AG04450 (cell line): ENCODE measurements at regions not wholly inside any gene's neighbourhood (a gene's known extent, or its start where the extent isn't known, plus 50 kb on each side); places are given as distances from the start of the nearest gene placed in this dataset.
A peak's percentile ranks its signal among the peaks of the same experiment; 100 is the strongest.

Experiments
- CTCF ChIA-PET: fragments of 300-600, 350-600 bp; formaldehyde crosslinking; extraction: SDS; loops from one replicate; lab custom pipeline; 2022; ENCODE audit warnings: antibody characterized with exemption, inconsistent platforms; lab: Charles Lee
- POLR2A ChIA-PET: fragments of 350-600 bp; formaldehyde crosslinking; extraction: SDS; loops from one replicate; lab custom pipeline; 2021; ENCODE audit warnings: antibody characterized with exemption, inconsistent platforms; lab: Yijun Ruan, JAX
- DNase-seq: peaks from one replicate; pipeline ENCODE4 v3.0.0-alpha.2; 2011; ENCODE audit warnings: low read depth, low spot score
- H3K27ac ChIP-seq: one replicate; pipeline ENCODE4 v1.5.1; 2012; ENCODE audit warnings: low read depth, low read length, control low read depth
- H3K27me3 ChIP-seq: one replicate; pipeline ENCODE4 v1.6.0; 2012; ENCODE audit warnings: low read length; ENCODE audit not compliant: control insufficient read depth, insufficient read depth
- H3K4me3 ChIP-seq: 2 replicates; pipeline ENCODE4 v1.5.1; 2011; ENCODE audit warnings: mild to moderate bottlenecking, low read depth, low read length, control low read depth
- H3K9me3 ChIP-seq: 2 replicates; pipeline ENCODE4 v1.5.1; 2012; ENCODE audit warnings: low read length; ENCODE audit not compliant: control insufficient read depth, insufficient read depth
- CTCF ChIP-seq: IDR thresholded peaks from 2 replicates; pipeline ENCODE4 v1.5.1; 2011; ENCODE audit warnings: low read depth, low read length, control low read depth, inconsistent platforms

DNA sequence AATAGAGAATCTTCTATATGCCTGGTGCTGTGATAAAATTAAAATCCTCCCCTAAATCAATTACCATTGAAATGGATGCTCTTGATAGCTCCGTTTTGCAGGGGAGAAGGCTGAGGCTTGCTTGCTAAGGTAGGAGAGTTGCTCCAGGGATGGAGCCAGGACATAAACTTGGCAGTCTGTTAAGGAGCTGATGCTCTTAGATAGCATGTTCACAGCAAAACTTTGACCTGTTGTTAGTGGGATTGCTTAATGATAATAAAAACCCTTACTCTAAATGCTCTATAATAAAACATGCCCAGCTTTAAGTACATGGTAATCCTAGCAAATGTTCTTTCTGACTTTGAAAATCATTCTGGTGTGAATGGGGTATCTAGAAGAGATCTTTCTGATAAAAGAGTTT lies 228.4 kb upstream of the JAG1 start:
- ChIA-PET POLR2A (no interaction called here), CTCF (interaction anchor here (1.1 kb wide), 1 partner anchor 231 kb away, joined by 4 read pairs; no protein-coding TSS in a partner anchor)
- H3K4me3 ChIP-seq, result no peak overlapping the region
- TF ChIP-seq CTCF, result no peak
- DNase-seq, result no peak
- H3K9me3 ChIP-seq, result no peaks in the 10 kb centered on the region
- no peaks in the 10 kb centered on the region for H3K27me3 ChIP-seq
- H3K27ac ChIP-seq, result no peak overlapping the region

DNA sequence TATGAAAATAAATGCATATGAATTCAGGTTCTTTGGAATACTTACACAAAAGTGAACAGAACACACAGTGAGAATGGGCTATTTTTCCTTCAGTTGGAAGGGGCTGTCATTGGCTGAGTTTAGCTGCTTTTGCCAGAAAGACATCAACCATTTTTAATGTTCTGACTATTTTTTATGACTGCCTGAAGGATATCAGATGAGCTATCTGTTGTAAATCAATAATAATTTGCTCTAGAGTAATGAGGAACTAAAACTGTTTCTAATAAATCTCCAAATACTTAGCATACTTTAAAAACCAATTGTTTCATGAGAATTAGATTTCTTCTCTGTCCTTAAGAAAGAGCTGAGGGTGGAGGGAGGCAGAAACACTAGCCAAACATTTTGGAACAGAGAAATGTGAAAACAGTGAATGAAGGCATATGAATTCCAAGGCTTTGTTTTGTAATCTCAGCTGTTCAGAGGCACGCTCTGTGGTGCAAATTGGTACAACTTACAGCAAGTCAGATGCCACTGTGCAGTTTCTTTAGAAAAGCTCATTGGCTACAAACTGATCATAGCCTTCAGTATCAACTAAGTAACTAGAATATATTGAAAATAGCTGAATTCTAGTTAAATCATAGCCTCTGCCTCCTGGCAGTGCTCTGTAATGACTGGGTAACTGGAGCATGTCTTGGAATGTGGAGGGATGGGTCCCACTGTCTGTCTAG lies 228.9 kb upstream of the JAG1 start:
- H3K4me3 ChIP-seq, result no peak overlapping the region
- no peak for DNase-seq
- POLR2A ChIA-PET, result no interaction called here
- CTCF ChIA-PET, result interaction anchor here (0.8 to 1.2 kb wide), 2 partner anchors 11 to 79 kb away, joined by 3 read pairs; no protein-coding TSS in a partner anchor
- TF ChIP-seq CTCF, result no peak
- H3K27me3 ChIP-seq, result no peaks in the 10 kb centered on the region
- H3K9me3 ChIP-seq, result no peaks in the 10 kb centered on the region
- H3K27ac ChIP-seq, result no peak overlapping the region

- Histone ChIP-seq H3K27me3 (no peaks in the 10 kb centered on the region), H3K4me3 (no peak overlapping the region), H3K9me3 (no peaks in the 10 kb centered on the region), H3K27ac (no peak overlapping the region)
- TF ChIP-seq CTCF, result no peak
- POLR2A ChIA-PET, result no interaction called here
- DNase-seq, result no peak
- CTCF ChIA-PET, result no interaction called here
These were observed 233.0 kb upstream of the JAG1 start for GRCh38 chr20:10906834-10907233.

GRCh38 chr20:10909803-10910202 lies 236.0 kb upstream of the JAG1 start:
- H3K9me3 ChIP-seq, result no peaks in the 10 kb centered on the region
- H3K27ac ChIP-seq, result no peak overlapping the region
- no peak for TF ChIP-seq CTCF
- H3K27me3 ChIP-seq, result no peaks in the 10 kb centered on the region
- CTCF ChIA-PET, result interaction anchor here (0.6 to 1.3 kb wide), 4 partner anchors 10 to 296 kb away, joined by 3 read pairs; no protein-coding TSS in a partner anchor
- H3K4me3 ChIP-seq, result no peak overlapping the region
- POLR2A ChIA-PET, result no interaction called here
- no peak for DNase-seq

- ChIA-PET POLR2A (no interaction called here), CTCF (interaction anchor here (1.3 kb wide), 1 partner anchor 14 kb away, joined by 3 read pairs; no protein-coding TSS in a partner anchor)
- peak; percentile 21; the same call in 1 of the 2 replicates for TF ChIP-seq CTCF
- Histone ChIP-seq H3K27me3 (no peaks in the 10 kb centered on the region), H3K4me3 (no peak overlapping the region), H3K9me3 (no peaks in the 10 kb centered on the region), H3K27ac (no peak overlapping the region)
- DNase-seq, result no peak
These were observed 236.9 kb upstream of the JAG1 start for GRCh38 chr20:10910535-10911178.
